Astrocyte (in vitro differentiated cells and primary cell): ENCODE measurements at regions not wholly inside any gene's neighbourhood (a gene's known extent, or its start where the extent isn't known, plus 50 kb on each side); places are given as distances from the start of the nearest gene placed in this dataset.
"Not testable (repeated sequence)": the region's sequence is repeated elsewhere in the genome, so short reads cannot be mapped to it uniquely, and the experiment has no call there.

Experiments
- DNase-seq: peaks from one replicate; pipeline ENCODE4 v3.0.0-alpha.2; 2010; ENCODE audit warnings: low read depth
- FAIRE-seq: peaks from 2 replicates; lab custom pipeline; 2011; peaks lifted over from hg19 to GRCh38; lab: Jason Lieb, UNC
- H2AFZ ChIP-seq: 2 replicates; pipeline ENCODE4 v1.6.0; 2012; ENCODE audit warnings: low read depth, low read length, inconsistent platforms
- H3K27ac ChIP-seq: 2 replicates; pipeline ENCODE4 v1.5.1; 2011; ENCODE audit warnings: low read depth, low read length, inconsistent platforms
- H3K27me3 ChIP-seq: 2 replicates; pipeline ENCODE4 v1.6.0; 2011; ENCODE audit warnings: low read length, inconsistent platforms; ENCODE audit not compliant: insufficient read depth
- H3K36me3 ChIP-seq: 2 replicates; pipeline ENCODE4 v1.5.1; 2011; ENCODE audit warnings: low read length, inconsistent platforms; ENCODE audit not compliant: insufficient read depth
- H3K4me1 ChIP-seq: 2 replicates; pipeline ENCODE4 v1.5.1; 2011; ENCODE audit warnings: low read length, inconsistent platforms; ENCODE audit not compliant: insufficient read depth
- H3K4me2 ChIP-seq: 2 replicates; pipeline ENCODE4 v1.6.0; 2012; ENCODE audit warnings: low read length, inconsistent platforms
- H3K4me3 ChIP-seq: 2 replicates; pipeline ENCODE4 v1.5.1; 2011; ENCODE audit warnings: low read depth, mild to moderate bottlenecking, low read length, inconsistent platforms; ENCODE audit not compliant: insufficient read depth
- H3K79me2 ChIP-seq: 2 replicates; pipeline ENCODE4 v1.6.0; 2012; ENCODE audit warnings: mild to moderate bottlenecking, low read length, inconsistent platforms; ENCODE audit not compliant: insufficient read depth
- H3K9ac ChIP-seq: 2 replicates; pipeline ENCODE4 v1.6.0; 2012; ENCODE audit warnings: mild to moderate bottlenecking, low read length, inconsistent platforms
- H3K9me3 ChIP-seq: 2 replicates; pipeline ENCODE4 v1.5.1; 2012; ENCODE audit warnings: low read depth, mild to moderate bottlenecking, low read length, inconsistent platforms; ENCODE audit not compliant: insufficient read depth
- H4K20me1 ChIP-seq: 2 replicates; pipeline ENCODE4 v1.6.0; 2012; ENCODE audit warnings: low read length, inconsistent platforms; ENCODE audit not compliant: insufficient read depth
- H3K27ac Mint-ChIP-seq: one replicate; pipeline ENCODE4 v1.8.0; 2021; ENCODE audit warnings: mild to moderate bottlenecking, mixed read lengths; ENCODE audit not compliant: unreplicated experiment
- H3K27me3 Mint-ChIP-seq: one replicate; pipeline ENCODE4 v1.8.0; 2021; ENCODE audit warnings: low read depth, mixed read lengths; ENCODE audit not compliant: unreplicated experiment
- H3K36me3 Mint-ChIP-seq: one replicate; pipeline ENCODE4 v1.8.0; 2021; ENCODE audit warnings: low read depth, mixed read lengths; ENCODE audit not compliant: unreplicated experiment
- H3K4me1 Mint-ChIP-seq: one replicate; pipeline ENCODE4 v1.8.0; 2021; ENCODE audit warnings: low read depth, mixed read lengths; ENCODE audit not compliant: unreplicated experiment
- H3K4me3 Mint-ChIP-seq: one replicate; pipeline ENCODE4 v1.8.0; 2021; ENCODE audit warnings: mild to moderate bottlenecking, moderate library complexity, mixed read lengths; ENCODE audit not compliant: unreplicated experiment
- H3K9me3 Mint-ChIP-seq: one replicate; pipeline ENCODE4 v1.8.0; 2021; ENCODE audit warnings: mild to moderate bottlenecking, mixed read lengths; ENCODE audit not compliant: unreplicated experiment

DNA sequence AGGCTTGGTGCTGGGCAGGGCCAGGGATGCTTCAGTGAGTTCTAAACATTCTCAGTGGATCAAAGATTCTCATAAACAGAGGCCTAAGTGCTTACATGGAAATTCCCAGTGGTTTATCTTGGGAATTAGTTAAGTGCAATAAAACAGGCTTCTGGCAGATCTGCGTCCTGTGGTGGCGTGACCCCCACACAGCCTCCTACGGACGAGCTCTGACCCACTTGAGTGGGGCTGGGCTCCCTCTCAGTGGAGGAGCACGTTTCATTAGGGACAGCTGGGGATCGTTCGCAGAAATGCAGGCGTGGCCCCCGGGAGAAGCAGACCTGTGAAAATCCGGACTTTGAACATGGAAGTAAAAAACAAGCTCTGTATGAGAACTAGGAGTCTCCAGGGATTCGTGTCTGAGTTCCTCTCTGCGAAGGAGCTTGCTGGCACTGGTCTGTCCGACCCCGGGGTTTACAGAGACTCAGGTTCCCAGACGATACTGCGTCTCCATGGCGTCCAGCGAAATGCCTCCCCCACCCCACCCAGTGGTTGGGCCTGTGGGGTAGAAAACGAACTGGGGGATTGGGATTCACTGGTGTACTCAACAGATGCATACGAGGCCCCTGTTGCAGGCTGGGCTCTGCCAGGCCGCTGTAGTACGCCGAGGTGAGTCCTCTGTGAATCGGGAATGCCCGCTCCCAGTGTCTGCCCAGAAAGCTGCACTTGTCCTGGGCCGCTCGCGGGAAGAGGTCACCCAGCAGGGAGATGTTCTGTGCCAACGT is 117.6 kb downstream of the NPIPB11 start:
- not testable (repeated sequence) for H3K27ac ChIP-seq

DNA sequence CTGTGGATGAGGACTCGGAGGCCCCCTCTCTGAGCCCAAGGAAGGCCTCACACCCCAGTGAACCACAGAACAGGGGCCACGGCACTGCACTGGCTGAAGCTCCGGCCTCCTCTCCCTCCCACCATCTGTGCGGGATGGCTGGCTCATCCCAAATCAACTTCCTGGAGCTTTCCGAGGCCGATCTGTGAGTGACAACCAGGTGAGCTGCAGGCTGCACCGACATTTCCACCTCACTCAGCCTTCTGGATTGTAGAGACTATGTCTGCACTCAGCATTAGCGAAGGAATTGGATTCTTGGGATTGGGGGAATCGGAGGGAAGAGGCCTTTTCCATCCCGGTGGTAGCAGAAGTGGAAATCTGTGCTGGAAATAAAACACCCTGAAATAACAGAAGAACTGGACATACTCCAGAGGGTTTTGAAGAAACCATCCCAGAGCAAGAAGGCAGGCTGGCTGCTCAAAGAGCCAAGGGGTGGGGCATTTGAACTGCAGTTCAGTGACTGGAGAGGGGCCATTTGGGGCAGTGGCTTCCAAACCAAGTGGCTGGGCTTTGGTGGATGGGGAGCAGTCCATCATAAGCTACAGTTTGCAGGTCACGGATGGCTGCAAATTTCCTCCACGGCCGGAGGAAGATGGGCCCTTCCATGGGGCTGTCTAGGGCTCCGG is 118.5 kb downstream of the NPIPB11 start:
- not testable (repeated sequence) for H3K36me3 ChIP-seq, H3K27me3 ChIP-seq, FAIRE-seq, H3K9me3 ChIP-seq, H3K27me3 Mint-ChIP-seq, H3K27ac ChIP-seq, H3K79me2 ChIP-seq, H3K4me3 ChIP-seq, H3K9me3 Mint-ChIP-seq, H3K4me2 ChIP-seq, H3K27ac Mint-ChIP-seq, H2AFZ ChIP-seq, H3K36me3 Mint-ChIP-seq, H3K9ac ChIP-seq, DNase-seq, H4K20me1 ChIP-seq
- Mint-ChIP-seq H3K4me3 (peak overlapping the region; percentile 66), H3K4me1 (peaks cover 20% of the 10 kb centered on the region)
- peaks cover 19% of the 10 kb centered on the region for H3K4me1 ChIP-seq

More for the DNA sequence above, 117.6 kb downstream of the NPIPB11 start:
- not testable (repeated sequence) for H3K4me3 ChIP-seq, H3K27ac Mint-ChIP-seq, H3K36me3 Mint-ChIP-seq, H3K9ac ChIP-seq, FAIRE-seq, H3K27me3 Mint-ChIP-seq, H2AFZ ChIP-seq, H3K4me3 Mint-ChIP-seq, H3K9me3 ChIP-seq, H3K27me3 ChIP-seq, H4K20me1 ChIP-seq, H3K36me3 ChIP-seq, H3K79me2 ChIP-seq, H3K4me2 ChIP-seq, H3K9me3 Mint-ChIP-seq
- peaks cover 20% of the 10 kb centered on the region for H3K4me1 Mint-ChIP-seq
- peak; percentile 46 for DNase-seq
- H3K4me1 ChIP-seq: peaks cover 19% of the 10 kb centered on the region

DNA sequence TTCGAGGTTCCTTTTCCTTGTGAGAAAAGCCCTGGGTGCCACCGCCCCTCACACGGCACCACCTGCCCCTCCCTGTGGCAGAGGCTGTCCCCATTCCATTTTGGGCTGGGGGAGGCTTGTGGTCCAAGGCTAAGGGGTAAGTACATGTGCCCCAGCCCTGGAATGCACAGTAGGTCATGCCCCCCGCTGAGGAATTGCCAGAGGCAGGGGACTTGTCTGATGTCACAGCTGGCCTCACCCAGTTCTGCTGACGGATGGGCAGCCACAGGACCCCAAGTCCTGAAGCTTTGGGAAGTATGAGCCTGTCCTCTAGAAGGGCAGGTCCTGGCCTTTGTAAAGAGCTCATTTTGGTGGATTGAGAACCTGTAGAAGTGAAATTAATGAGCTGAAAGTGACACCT is 119.3 kb downstream of the NPIPB11 start:
- H3K4me3 Mint-ChIP-seq, H3K4me3 ChIP-seq, FAIRE-seq: not testable (repeated sequence)

DNA sequence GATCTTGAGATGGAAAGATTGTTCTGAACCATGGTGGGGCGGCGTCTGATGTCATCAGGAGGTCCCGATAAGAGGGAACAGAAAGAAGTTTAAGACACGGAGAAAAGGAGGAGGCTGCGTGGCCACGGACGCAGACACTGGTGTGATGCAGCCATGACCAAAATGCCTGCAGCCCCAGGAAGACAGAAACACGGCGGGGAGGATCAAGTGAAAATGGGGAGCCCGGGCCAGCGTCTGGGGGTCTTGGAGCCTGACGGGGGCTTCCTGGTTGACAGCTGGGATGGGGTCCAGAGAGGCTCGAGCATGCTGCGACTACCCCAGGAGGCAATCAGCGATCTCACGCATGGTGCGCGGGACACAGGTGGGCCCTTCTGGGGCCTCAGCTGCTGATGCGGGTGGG is 119.7 kb downstream of the NPIPB11 start:
- not testable (repeated sequence) for H3K4me3 ChIP-seq, H3K79me2 ChIP-seq, H3K27ac ChIP-seq, H3K4me2 ChIP-seq, H3K27me3 Mint-ChIP-seq, DNase-seq, H4K20me1 ChIP-seq, FAIRE-seq, H3K27me3 ChIP-seq, H3K9ac ChIP-seq, H3K9me3 Mint-ChIP-seq, H2AFZ ChIP-seq, H3K9me3 ChIP-seq, H3K4me3 Mint-ChIP-seq, H3K36me3 ChIP-seq, H3K36me3 Mint-ChIP-seq, H3K27ac Mint-ChIP-seq
- H3K4me1 ChIP-seq: peaks cover 19% of the 10 kb centered on the region
- peaks cover 18% of the 10 kb centered on the region for H3K4me1 Mint-ChIP-seq

More for the DNA sequence above, 119.3 kb downstream of the NPIPB11 start:
- not testable (repeated sequence) for H3K9me3 ChIP-seq, H3K79me2 ChIP-seq, H4K20me1 ChIP-seq, H3K4me2 ChIP-seq, H3K9me3 Mint-ChIP-seq, H3K36me3 ChIP-seq, H3K27ac Mint-ChIP-seq, H3K27me3 Mint-ChIP-seq, H3K9ac ChIP-seq, DNase-seq, H2AFZ ChIP-seq, H3K27me3 ChIP-seq, H3K36me3 Mint-ChIP-seq, H3K27ac ChIP-seq
- peaks cover 18% of the 10 kb centered on the region for H3K4me1 Mint-ChIP-seq
- H3K4me1 ChIP-seq: peaks cover 19% of the 10 kb centered on the region

DNA sequence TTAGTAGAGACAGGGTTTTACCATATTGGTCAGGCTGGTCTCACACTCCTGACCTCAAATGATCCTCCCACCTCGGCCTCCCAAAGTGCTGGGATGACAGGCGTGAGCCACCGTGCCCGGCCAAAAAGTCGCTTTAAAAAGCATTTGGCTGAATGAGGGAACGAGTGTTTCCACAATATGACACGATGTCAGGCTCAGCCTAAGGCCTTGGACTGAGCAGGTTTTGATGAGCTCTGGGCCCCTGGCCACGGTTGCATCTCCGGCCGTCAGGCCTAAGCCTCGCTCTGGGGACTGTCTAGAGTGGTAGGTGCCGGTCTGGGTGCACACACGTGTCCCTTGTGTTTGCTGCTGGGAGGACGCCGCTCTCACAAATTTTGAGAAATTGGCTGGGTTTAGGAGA is 120.3 kb downstream of the NPIPB11 start:
- not testable (repeated sequence) for H3K4me3 Mint-ChIP-seq, H3K4me2 ChIP-seq, DNase-seq, H3K27ac ChIP-seq, H3K36me3 Mint-ChIP-seq, H3K9me3 Mint-ChIP-seq, H3K4me3 ChIP-seq, H3K9me3 ChIP-seq, H3K27me3 ChIP-seq, H3K27ac Mint-ChIP-seq, H3K27me3 Mint-ChIP-seq, FAIRE-seq, H3K9ac ChIP-seq, H2AFZ ChIP-seq, H3K79me2 ChIP-seq, H4K20me1 ChIP-seq, H3K36me3 ChIP-seq
- H3K4me1 ChIP-seq: peaks cover 13% of the 10 kb centered on the region
- peaks cover 18% of the 10 kb centered on the region for H3K4me1 Mint-ChIP-seq
